GM23248 (cell line): ENCODE measurements at regions not wholly inside any gene's neighbourhood (a gene's known extent, or its start where the extent isn't known, plus 50 kb on each side); places are given as distances from the start of the nearest gene placed in this dataset.

Experiments used
- EZH2 ChIP-seq: fragments of 200-600 bp; sonication (generic); IDR thresholded peaks from 2 replicates; pipeline ENCODE4 v1.6.1; 2018; ENCODE audit warnings: antibody characterized with exemption, mild to moderate bottlenecking; ENCODE audit not compliant: insufficient read depth, poor library complexity, severe bottlenecking
- EZH2phosphoT487 ChIP-seq: fragments of 200-600 bp; sonication (generic); IDR thresholded peaks from 2 replicates; pipeline ENCODE4 v1.6.1; 2018; ENCODE audit warnings: antibody characterized with exemption, moderate library complexity, mild to moderate bottlenecking, low read depth; ENCODE audit not compliant: insufficient read depth

- TF ChIP-seq EZH2 (no peak), EZH2phosphoT487 (no peak)
Measured at GRCh38 chr6:23678626-23679025, 447.4 kb upstream of the NRSN1 start.
